GM12874 (cell line): ENCODE measurements at regions not wholly inside any gene's neighbourhood (a gene's known extent, or its start where the extent isn't known, plus 50 kb on each side); places are given as distances from the start of the nearest gene placed in this dataset.

Experiments used
- TF ChIP-seq, protein P1 (sequence below): IDR thresholded peaks from 2 replicates; pipeline ENCODE4 v1.5.1; 2011; ENCODE audit warnings: low read depth, mild to moderate bottlenecking, control low read depth, low read length, moderate library complexity; ENCODE audit not compliant: insufficient read depth

GRCh38 chr1:209376774-209377173 lies 206.7 kb upstream of the CAMK1G start:
- TF ChIP-seq, protein P1, sequence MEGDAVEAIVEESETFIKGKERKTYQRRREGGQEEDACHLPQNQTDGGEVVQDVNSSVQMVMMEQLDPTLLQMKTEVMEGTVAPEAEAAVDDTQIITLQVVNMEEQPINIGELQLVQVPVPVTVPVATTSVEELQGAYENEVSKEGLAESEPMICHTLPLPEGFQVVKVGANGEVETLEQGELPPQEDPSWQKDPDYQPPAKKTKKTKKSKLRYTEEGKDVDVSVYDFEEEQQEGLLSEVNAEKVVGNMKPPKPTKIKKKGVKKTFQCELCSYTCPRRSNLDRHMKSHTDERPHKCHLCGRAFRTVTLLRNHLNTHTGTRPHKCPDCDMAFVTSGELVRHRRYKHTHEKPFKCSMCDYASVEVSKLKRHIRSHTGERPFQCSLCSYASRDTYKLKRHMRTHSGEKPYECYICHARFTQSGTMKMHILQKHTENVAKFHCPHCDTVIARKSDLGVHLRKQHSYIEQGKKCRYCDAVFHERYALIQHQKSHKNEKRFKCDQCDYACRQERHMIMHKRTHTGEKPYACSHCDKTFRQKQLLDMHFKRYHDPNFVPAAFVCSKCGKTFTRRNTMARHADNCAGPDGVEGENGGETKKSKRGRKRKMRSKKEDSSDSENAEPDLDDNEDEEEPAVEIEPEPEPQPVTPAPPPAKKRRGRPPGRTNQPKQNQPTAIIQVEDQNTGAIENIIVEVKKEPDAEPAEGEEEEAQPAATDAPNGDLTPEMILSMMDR: no peak

- TF ChIP-seq, protein P1: no peak
Observed at GRCh38 chr1:209377995-209378394, 205.5 kb upstream of the CAMK1G start.

DNA sequence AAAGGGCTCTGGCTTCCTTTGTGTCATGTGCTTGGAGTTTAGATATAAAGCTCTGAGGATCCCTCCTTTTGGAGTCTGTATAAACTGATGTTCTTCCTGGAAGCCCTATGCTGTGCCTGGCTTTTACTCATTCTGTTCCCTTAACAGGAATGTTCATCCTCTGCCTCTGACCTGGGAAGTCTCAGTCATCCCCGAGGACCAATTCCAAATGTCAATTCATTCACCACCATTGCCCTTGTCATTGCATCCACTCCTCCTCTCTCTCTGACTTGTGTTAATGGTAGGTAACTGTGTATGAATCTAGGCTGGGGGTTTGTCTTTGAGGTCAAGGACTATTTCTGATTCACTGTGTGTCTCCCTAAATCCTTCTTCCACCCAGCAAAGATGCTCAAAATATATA lies 204.2 kb upstream of the CAMK1G start:
- TF ChIP-seq, protein P1: no peak

DNA sequence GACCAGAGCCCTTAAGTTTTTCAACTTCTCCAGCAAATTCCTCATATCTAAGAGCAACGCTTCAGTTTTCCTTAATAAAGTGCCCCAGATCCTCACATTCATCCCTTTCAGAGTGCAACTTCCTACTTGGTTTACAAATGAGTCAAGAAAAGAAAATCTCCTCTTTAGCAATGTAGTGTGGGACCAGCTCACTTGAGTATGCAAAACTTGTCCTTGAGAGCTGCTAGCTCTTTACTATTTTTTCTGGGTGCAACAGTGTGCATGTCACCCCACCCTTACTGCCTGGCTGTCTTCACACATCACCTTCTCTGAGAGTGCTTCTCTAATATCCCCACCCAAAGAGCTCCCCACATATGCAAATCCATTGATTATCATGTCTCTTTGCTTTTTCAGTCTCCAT lies 203.1 kb upstream of the CAMK1G start:
- TF ChIP-seq, protein P1: no peak

DNA sequence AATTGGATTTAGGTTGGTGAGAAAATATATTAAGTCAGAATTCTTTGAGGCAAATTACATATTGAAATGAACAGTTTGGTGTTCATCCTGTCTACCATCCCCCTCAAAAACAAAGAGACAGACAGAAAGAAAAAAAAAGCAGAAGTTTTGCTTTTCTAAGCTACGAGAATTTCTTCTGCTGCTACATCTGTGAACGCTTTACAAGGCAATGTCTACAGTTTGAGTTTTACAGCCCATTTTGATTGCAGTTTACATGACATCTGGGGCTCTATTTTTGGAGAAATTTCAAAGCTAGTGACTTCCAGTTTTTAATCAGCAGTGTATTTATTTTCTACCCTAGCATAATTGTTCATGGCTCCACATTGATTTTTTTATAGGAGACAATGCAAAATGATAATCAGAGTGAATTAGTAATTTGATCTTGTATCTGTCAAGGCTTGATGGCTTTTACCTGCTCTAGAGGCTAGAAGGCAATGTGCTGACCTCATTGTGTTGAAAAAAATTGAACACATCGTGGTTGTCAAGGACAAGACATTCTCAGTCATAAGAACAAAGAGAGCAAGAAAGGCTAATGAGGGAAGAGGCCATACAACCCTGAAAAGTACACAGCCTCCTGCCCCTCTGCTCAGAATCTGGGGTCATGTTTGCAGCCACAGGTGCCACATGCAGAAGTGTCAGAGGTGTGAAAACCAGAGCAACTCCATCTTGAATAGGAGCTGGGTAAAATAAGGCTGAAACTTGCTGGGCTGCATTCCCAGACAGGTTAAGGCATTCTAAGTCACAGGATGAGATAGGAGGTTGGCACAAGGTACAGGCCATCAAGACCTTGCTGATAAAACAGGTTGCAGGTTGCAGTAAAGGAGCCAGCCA lies 201.0 kb upstream of the CAMK1G start:
- TF ChIP-seq, protein P1: no peak

DNA sequence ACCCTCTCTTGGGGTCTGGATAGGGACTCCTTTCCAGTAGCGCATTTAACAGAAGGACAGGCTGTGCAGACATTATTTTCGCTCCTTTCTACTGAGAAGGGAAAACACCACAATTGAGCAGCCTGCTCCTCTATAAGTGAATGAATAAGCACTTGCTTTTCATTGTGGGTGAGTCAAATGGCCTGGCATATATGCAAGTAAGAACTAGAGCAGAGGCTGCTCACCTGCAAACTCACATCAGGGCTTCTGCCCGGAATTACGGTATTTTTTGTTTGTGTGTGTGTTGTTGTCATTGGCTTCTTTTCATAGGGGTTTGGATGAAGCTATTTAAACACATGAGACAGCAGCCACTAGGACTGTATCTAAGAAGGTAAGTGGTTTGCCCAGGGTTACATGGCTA lies 200.1 kb upstream of the CAMK1G start:
- TF ChIP-seq, protein P1: no peak

- TF ChIP-seq, protein P1: no peak
Observed at GRCh38 chr1:209383907-209384709, 199.4 kb upstream of the CAMK1G start.
